Progenitor cell of endocrine pancreas (in vitro differentiated cells): ENCODE measurements at regions not wholly inside any gene's neighbourhood (a gene's known extent, or its start where the extent isn't known, plus 50 kb on each side); places are given as distances from the start of the nearest gene placed in this dataset.
A peak's percentile ranks its signal among the peaks of the same experiment; 100 is the strongest.
"Not testable (repeated sequence)": the region's sequence is repeated elsewhere in the genome, so short reads cannot be mapped to it uniquely, and the experiment has no call there.

ENCODE experiments used
- DNase-seq: peaks from one replicate; pipeline ENCODE4 v3.0.0; 2021; ENCODE audit warnings: low spot score; ENCODE audit not compliant: unreplicated experiment
- H3K27ac Mint-ChIP-seq: 2 replicates; pipeline ENCODE4 v1.8.0; 2021; ENCODE audit warnings: mild to moderate bottlenecking, moderate library complexity, mixed read lengths
- H3K27me3 Mint-ChIP-seq: 2 replicates; pipeline ENCODE4 v1.8.0; 2021; ENCODE audit warnings: mixed read lengths
- H3K36me3 Mint-ChIP-seq: 2 replicates; pipeline ENCODE4 v1.8.0; 2022; ENCODE audit warnings: mixed read lengths; ENCODE audit not compliant: insufficient read depth
- H3K4me1 Mint-ChIP-seq: 2 replicates; pipeline ENCODE4 v1.8.0; 2021; ENCODE audit warnings: low read depth, mixed read lengths
- H3K4me3 Mint-ChIP-seq: 2 replicates; pipeline ENCODE4 v1.8.0; 2021; ENCODE audit warnings: low read depth, mild to moderate bottlenecking, moderate library complexity, mixed read lengths
- H3K9me3 Mint-ChIP-seq: 2 replicates; pipeline ENCODE4 v1.8.0; 2021; ENCODE audit warnings: low read depth, mixed read lengths
- TF ChIP-seq, protein P1 (sequence below): fragments of 200-600 bp; sonication (generic); IDR thresholded peaks from one replicate; pipeline ENCODE4 v1.5.0; 2021; ENCODE audit warnings: antibody characterized with exemption, mild to moderate bottlenecking; ENCODE audit not compliant: unreplicated experiment

GRCh38 chr5:155807884-155808576, 518.9 kb upstream of the SGCD start:
- DNase-seq: no peak
- no peaks in the 10 kb centered on the region for H3K4me1 Mint-ChIP-seq
- H3K27ac Mint-ChIP-seq: no peak overlapping the region
- peaks cover 11% of the 10 kb centered on the region for H3K27me3 Mint-ChIP-seq
- H3K9me3 Mint-ChIP-seq: no peaks in the 10 kb centered on the region
- TF ChIP-seq, protein P1, sequence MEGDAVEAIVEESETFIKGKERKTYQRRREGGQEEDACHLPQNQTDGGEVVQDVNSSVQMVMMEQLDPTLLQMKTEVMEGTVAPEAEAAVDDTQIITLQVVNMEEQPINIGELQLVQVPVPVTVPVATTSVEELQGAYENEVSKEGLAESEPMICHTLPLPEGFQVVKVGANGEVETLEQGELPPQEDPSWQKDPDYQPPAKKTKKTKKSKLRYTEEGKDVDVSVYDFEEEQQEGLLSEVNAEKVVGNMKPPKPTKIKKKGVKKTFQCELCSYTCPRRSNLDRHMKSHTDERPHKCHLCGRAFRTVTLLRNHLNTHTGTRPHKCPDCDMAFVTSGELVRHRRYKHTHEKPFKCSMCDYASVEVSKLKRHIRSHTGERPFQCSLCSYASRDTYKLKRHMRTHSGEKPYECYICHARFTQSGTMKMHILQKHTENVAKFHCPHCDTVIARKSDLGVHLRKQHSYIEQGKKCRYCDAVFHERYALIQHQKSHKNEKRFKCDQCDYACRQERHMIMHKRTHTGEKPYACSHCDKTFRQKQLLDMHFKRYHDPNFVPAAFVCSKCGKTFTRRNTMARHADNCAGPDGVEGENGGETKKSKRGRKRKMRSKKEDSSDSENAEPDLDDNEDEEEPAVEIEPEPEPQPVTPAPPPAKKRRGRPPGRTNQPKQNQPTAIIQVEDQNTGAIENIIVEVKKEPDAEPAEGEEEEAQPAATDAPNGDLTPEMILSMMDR: no peak
- no peak overlapping the region for H3K4me3 Mint-ChIP-seq
- H3K36me3 Mint-ChIP-seq: no peaks in the 10 kb centered on the region

DNA sequence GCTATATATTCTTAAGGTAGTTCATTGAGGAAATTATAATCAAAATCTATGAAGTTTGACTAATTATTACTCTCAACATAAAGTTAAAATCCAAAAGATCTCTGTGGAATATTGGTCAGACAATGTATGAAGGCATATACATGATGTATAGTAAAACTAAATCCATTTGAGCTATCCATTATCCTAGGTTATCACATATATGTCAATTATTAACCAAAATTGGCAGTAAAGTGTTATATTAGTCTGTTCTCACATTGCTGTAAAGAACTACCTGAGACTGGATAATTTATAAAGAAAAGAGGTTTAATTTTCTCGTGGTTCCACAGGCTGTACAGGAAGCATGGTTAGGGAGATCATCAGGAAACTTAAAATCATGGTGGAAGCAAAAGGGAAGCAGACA, 511.7 kb upstream of the SGCD start:
- Mint-ChIP-seq H3K4me3 (no peak overlapping the region), H3K36me3 (no peaks in the 10 kb centered on the region), H3K27ac (no peak overlapping the region), H3K4me1 (peaks cover 5% of the 10 kb centered on the region), H3K27me3 (peaks cover 7% of the 10 kb centered on the region), H3K9me3 (no peaks in the 10 kb centered on the region)
- DNase-seq: no peak
- TF ChIP-seq, protein P1: no peak

DNA sequence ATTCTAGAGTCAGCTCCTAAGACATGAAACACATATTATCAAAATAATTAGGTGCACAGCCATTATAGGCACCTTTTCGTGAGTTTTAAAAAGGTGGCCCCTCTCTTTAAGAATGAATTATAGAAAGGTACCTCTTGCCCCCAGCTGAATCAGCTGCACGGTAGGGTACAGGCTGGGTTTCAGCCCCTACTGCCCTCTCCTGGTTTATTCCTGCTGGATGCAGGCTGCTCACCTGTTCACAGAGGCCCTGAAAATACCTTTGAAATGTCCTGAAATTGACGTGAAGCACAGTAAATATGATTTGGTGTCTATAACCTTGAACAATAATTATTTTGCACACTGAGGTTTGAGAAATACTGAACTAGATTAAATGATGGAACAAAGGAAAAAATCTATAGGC, 504.8 kb upstream of the SGCD start:
- H3K27me3 Mint-ChIP-seq: peaks cover 9% of the 10 kb centered on the region
- no peak overlapping the region for H3K27ac Mint-ChIP-seq
- no peaks in the 10 kb centered on the region for H3K9me3 Mint-ChIP-seq
- no peaks in the 10 kb centered on the region for H3K36me3 Mint-ChIP-seq
- no peaks in the 10 kb centered on the region for H3K4me1 Mint-ChIP-seq
- TF ChIP-seq, protein P1: peak; percentile 48
- no peak overlapping the region for H3K4me3 Mint-ChIP-seq
- DNase-seq: no peak

DNA sequence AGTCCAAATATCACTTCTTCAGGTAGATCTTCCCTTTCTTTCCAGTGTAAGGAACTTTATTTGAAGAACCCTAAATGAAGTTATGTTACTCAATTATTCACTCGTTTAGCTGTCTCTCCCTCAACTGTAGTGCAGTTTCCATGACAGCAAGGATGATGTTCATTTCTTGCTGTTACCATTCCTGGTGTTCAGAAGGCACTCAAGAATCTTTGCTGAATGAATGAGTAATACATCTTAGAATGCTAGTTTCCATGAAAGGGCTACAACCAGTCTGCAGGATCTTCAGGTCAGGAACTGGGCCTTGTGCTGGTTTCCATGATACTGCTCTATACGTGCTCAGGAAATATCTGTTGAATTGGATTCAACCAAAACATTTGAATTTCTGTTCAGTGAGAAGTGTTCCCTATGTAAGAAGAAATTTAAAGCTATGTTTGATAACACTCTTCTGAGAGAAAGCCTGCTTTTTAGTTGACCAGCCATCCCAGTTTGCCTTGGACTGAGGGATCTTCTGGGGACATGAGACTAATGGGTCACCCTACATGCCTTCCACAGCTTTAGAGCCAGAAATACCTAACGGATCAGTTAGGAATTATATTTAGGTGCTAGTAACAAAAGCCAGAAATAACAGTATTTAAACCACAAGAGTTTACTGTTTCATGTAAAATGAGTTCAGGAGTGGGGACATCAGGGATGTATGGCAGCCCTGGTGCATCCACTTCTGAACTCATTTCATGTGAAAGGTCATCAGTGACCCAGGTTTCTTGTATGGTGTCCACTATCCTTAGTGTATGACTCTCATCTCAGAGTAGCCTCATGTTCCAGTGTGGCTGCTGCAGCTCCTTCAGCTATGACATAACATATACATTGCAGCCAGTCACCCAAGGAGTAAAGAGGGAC, 500.1 kb upstream of the SGCD start:
- TF ChIP-seq, protein P1: no peak
- no peaks in the 10 kb centered on the region for H3K4me1 Mint-ChIP-seq
- no peaks in the 10 kb centered on the region for H3K9me3 Mint-ChIP-seq
- no peak for DNase-seq
- no peak overlapping the region for H3K27ac Mint-ChIP-seq
- no peak overlapping the region for H3K4me3 Mint-ChIP-seq
- no peaks in the 10 kb centered on the region for H3K36me3 Mint-ChIP-seq
- H3K27me3 Mint-ChIP-seq: peaks cover 9% of the 10 kb centered on the region

- not testable (repeated sequence) for H3K9me3 Mint-ChIP-seq, DNase-seq, H3K27ac Mint-ChIP-seq, H3K4me3 Mint-ChIP-seq, H3K27me3 Mint-ChIP-seq, H3K36me3 Mint-ChIP-seq, H3K4me1 Mint-ChIP-seq
Observed at GRCh38 chr5:155827508-155827815, 499.5 kb upstream of the SGCD start.
